ENCODE measurements at regions not wholly inside any gene's neighbourhood (a gene's known extent, or its start where the extent isn't known, plus 50 kb on each side); places are given as distances from the start of the nearest gene placed in this dataset.

DNA sequence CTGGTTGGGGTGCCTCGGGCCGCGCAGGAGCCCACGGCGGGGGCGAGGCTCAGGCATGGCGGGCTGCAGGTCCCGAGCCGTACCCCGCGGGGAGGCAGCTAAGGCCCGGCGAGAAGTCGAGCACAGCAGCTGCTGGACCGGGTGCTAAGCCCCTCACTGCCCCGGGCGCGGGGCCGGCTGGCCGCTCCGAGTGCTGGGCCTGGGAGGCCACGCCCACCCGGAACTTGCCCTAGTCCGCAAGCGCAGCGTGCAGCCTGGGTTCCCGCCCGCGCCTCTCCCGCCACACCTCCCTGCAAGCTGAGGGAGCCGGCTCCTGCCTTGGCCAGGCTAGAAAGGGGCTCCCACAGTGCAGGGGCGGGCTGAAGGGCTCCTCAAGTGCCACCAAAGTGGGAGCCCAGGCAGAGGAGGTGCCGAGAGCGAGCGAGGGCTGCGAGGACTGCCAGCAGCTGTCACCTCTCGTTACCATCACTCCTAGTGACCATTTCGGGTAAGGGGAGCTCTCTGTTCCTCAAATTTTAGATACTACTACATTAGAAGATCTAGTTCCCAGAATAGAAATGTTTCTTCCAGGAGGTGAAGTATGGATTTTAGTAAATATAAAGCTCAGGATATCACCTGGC, 417.0 kb upstream of the AGTR1 start:
- DNase-seq (ENCODE audit: low read depth in 1 of 2, low spot score in 1 of 2), result no peak
- no peak for FAIRE-seq
- Histone ChIP-seq H3K4me3 (no peak overlapping the region), H3K9me3 (no peaks in the 10 kb centered on the region), H3K27ac (no peak overlapping the region), H3K4me1 (no peaks in the 10 kb centered on the region), H3K4me2 (no peak overlapping the region)
- WGBS (ENCODE audit: missing lambda C conversion rate), result 54% methylated on average over 12 of the region's 38 CpGs
- ChIA-PET CTCF (no interaction called here), POLR2A (no interaction called here)
- no peak for ATAC-seq
- TF ChIP-seq POLR2AphosphoS2 (conservative IDR thresholded peaks at IDR 0.05; ENCODE audit: low read length) (no peak), JUN (IDR thresholded peaks at IDR 0.05) (no peak), HEYL (CRISPR knock-in tag; IDR thresholded peaks at IDR 0.05) (no peak), MAFK (IDR thresholded peaks at IDR 0.05; ENCODE audit: partially characterized antibody) (no peak), HDAC2 (IDR thresholded peaks at IDR 0.05) (no peak), NFE2L2 (conservative IDR thresholded peaks at IDR 0.05; ENCODE audit: low read length) (no peak), HOXA7 (CRISPR knock-in tag; IDR thresholded peaks at IDR 0.05) (no peak)

DNA sequence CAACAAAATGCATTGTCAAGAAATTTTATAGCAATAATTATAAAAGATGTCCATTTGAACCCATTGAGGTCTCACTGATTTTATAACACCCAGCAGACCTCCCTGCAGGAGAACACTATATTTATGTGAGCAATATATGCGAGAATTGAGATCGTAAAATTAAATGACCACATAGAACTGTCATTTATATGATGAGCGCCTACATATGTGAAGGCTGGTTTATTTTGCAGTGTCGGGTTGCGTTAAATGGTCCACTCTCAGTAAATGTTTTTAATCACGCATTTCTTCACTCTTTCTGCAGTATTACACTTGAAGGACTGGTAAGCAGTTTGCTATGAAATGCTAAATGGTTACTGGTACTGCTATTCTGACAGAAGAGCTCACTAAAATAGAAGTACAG, 408.5 kb upstream of the AGTR1 start:
- TF ChIP-seq TP53 (CRISPR knock-in tag; IDR thresholded peaks at IDR 0.05) (no peak), TFCP2L1 (CRISPR knock-in tag; IDR thresholded peaks at IDR 0.05) (no peak), RNF2 (IDR thresholded peaks at IDR 0.05; ENCODE audit: borderline replicate concordance, low read depth) (no peak), NR3C1 (IDR thresholded peaks at IDR 0.05) (no peak), EHMT2 (IDR thresholded peaks at IDR 0.05; ENCODE audit: low read depth) (no peak), KDM5A (IDR thresholded peaks at IDR 0.05) (no peak), EHF (CRISPR knock-in tag; IDR thresholded peaks at IDR 0.05) (no peak), GATA3 (IDR thresholded peaks at IDR 0.05; ENCODE audit: borderline replicate concordance) (no peak), CHD4 (IDR thresholded peaks at IDR 0.05; ENCODE audit: borderline replicate concordance) (no peak)
- TF ChIP-seq, protein P1, sequence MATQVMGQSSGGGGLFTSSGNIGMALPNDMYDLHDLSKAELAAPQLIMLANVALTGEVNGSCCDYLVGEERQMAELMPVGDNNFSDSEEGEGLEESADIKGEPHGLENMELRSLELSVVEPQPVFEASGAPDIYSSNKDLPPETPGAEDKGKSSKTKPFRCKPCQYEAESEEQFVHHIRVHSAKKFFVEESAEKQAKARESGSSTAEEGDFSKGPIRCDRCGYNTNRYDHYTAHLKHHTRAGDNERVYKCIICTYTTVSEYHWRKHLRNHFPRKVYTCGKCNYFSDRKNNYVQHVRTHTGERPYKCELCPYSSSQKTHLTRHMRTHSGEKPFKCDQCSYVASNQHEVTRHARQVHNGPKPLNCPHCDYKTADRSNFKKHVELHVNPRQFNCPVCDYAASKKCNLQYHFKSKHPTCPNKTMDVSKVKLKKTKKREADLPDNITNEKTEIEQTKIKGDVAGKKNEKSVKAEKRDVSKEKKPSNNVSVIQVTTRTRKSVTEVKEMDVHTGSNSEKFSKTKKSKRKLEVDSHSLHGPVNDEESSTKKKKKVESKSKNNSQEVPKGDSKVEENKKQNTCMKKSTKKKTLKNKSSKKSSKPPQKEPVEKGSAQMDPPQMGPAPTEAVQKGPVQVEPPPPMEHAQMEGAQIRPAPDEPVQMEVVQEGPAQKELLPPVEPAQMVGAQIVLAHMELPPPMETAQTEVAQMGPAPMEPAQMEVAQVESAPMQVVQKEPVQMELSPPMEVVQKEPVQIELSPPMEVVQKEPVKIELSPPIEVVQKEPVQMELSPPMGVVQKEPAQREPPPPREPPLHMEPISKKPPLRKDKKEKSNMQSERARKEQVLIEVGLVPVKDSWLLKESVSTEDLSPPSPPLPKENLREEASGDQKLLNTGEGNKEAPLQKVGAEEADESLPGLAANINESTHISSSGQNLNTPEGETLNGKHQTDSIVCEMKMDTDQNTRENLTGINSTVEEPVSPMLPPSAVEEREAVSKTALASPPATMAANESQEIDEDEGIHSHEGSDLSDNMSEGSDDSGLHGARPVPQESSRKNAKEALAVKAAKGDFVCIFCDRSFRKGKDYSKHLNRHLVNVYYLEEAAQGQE (IDR thresholded peaks at IDR 0.05), result no peak
- TF ChIP-seq, protein P2, sequence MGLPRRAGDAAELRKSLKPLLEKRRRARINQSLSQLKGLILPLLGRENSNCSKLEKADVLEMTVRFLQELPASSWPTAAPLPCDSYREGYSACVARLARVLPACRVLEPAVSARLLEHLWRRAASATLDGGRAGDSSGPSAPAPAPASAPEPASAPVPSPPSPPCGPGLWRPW (IDR thresholded peaks at IDR 0.05), result no peak
- TF ChIP-seq, protein P3, sequence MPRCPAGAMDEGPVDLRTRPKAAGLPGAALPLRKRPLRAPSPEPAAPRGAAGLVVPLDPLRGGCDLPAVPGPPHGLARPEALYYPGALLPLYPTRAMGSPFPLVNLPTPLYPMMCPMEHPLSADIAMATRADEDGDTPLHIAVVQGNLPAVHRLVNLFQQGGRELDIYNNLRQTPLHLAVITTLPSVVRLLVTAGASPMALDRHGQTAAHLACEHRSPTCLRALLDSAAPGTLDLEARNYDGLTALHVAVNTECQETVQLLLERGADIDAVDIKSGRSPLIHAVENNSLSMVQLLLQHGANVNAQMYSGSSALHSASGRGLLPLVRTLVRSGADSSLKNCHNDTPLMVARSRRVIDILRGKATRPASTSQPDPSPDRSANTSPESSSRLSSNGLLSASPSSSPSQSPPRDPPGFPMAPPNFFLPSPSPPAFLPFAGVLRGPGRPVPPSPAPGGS (IDR thresholded peaks at IDR 0.05), result no peak
- H3K9me3 ChIP-seq, result no peaks in the 10 kb centered on the region
- H3K4me3 ChIP-seq, result no peak overlapping the region
- no peak overlapping the region for H3K27ac ChIP-seq
- ChIA-PET POLR2A (no interaction called here), CTCF (no interaction called here)
- H3K4me1 ChIP-seq, result no peaks in the 10 kb centered on the region
- ATAC-seq (no peak), FAIRE-seq (no peak), DNase-seq (ENCODE audit: low read depth in 1 of 2, low spot score in 1 of 2) (no peak)
- no peak overlapping the region for H3K4me2 ChIP-seq
- WGBS (ENCODE audit: missing lambda C conversion rate), result 62% methylated on average over 6 of the region's 6 CpGs

DNA sequence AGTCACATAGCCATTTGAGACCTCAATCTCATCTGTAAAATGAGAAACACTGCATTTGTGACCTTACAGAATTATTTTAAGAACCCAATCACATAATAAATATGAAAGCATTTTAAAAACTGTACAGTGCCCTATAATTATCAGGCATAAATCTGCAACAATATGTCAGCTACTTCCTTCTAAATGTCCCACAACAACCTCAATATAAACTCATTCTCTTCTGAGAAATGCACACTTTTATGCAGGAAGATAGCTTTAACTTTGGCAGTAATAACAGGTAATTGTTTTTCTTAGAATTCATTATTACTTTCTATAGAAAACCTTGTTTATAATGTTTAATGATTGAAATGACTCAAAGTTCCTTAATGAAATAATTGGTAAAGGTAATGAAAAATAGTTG, 400.7 kb upstream of the AGTR1 start:
- Histone ChIP-seq H3K4me1 (no peaks in the 10 kb centered on the region), H3K9me3 (no peaks in the 10 kb centered on the region), H3K27ac (no peak overlapping the region), H3K4me2 (no peak overlapping the region), H3K4me3 (no peak overlapping the region)
- CTCF ChIA-PET, result interaction anchor here (0.6 to 0.9 kb wide), 2 partner anchors 53 to 429 kb away, joined by 3 read pairs; no protein-coding TSS in a partner anchor
- DNase-seq (ENCODE audit: low read depth in 1 of 2, low spot score in 1 of 2) (no peak), FAIRE-seq (no peak), ATAC-seq (no peak)
- no peak for TF ChIP-seq FOSL2 (IDR thresholded peaks at IDR 0.05)
- no peak for TF ChIP-seq FOSL2 (CRISPR knock-in tag; IDR thresholded peaks at IDR 0.05)
- no peak for TF ChIP-seq HOXB5 (CRISPR knock-in tag; IDR thresholded peaks at IDR 0.05)
- no peak for TF ChIP-seq HOXA7 (CRISPR knock-in tag; IDR thresholded peaks at IDR 0.05)
- TF ChIP-seq NFE2L2 (conservative IDR thresholded peaks at IDR 0.05; ENCODE audit: low read length), result no peak
- TF ChIP-seq JUNB (IDR thresholded peaks at IDR 0.05), result no peak
- TF ChIP-seq RARB (CRISPR knock-in tag; IDR thresholded peaks at IDR 0.05), result no peak
- TF ChIP-seq, protein P4, sequence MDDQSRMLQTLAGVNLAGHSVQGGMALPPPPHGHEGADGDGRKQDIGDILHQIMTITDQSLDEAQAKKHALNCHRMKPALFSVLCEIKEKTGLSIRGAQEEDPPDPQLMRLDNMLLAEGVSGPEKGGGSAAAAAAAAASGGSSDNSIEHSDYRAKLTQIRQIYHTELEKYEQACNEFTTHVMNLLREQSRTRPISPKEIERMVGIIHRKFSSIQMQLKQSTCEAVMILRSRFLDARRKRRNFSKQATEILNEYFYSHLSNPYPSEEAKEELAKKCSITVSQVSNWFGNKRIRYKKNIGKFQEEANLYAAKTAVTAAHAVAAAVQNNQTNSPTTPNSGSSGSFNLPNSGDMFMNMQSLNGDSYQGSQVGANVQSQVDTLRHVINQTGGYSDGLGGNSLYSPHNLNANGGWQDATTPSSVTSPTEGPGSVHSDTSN (IDR thresholded peaks at IDR 0.05), result no peak
- TF ChIP-seq KDM5A (IDR thresholded peaks at IDR 0.05), result no peak
- TF ChIP-seq CHD2 (IDR thresholded peaks at IDR 0.05; ENCODE audit: low read length, partially characterized antibody), result no peak
- no peak for TF ChIP-seq POLR2A (IDR thresholded peaks at IDR 0.05; ENCODE audit: low read length)
- no peak for TF ChIP-seq SMC3 (IDR thresholded peaks at IDR 0.05)
- no peak for TF ChIP-seq MAFK (IDR thresholded peaks at IDR 0.05; ENCODE audit: partially characterized antibody)
- TF ChIP-seq, protein P5, sequence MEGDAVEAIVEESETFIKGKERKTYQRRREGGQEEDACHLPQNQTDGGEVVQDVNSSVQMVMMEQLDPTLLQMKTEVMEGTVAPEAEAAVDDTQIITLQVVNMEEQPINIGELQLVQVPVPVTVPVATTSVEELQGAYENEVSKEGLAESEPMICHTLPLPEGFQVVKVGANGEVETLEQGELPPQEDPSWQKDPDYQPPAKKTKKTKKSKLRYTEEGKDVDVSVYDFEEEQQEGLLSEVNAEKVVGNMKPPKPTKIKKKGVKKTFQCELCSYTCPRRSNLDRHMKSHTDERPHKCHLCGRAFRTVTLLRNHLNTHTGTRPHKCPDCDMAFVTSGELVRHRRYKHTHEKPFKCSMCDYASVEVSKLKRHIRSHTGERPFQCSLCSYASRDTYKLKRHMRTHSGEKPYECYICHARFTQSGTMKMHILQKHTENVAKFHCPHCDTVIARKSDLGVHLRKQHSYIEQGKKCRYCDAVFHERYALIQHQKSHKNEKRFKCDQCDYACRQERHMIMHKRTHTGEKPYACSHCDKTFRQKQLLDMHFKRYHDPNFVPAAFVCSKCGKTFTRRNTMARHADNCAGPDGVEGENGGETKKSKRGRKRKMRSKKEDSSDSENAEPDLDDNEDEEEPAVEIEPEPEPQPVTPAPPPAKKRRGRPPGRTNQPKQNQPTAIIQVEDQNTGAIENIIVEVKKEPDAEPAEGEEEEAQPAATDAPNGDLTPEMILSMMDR (IDR thresholded peaks at IDR 0.05), result no peak
- POLR2A ChIA-PET, result no interaction called here
